ENCODE measurements at regions not wholly inside any gene's neighbourhood (a gene's known extent, or its start where the extent isn't known, plus 50 kb on each side); places are given as distances from the start of the nearest gene placed in this dataset.

- no peak overlapping the region for H3K27ac ChIP-seq
- TF ChIP-seq, protein P1, sequence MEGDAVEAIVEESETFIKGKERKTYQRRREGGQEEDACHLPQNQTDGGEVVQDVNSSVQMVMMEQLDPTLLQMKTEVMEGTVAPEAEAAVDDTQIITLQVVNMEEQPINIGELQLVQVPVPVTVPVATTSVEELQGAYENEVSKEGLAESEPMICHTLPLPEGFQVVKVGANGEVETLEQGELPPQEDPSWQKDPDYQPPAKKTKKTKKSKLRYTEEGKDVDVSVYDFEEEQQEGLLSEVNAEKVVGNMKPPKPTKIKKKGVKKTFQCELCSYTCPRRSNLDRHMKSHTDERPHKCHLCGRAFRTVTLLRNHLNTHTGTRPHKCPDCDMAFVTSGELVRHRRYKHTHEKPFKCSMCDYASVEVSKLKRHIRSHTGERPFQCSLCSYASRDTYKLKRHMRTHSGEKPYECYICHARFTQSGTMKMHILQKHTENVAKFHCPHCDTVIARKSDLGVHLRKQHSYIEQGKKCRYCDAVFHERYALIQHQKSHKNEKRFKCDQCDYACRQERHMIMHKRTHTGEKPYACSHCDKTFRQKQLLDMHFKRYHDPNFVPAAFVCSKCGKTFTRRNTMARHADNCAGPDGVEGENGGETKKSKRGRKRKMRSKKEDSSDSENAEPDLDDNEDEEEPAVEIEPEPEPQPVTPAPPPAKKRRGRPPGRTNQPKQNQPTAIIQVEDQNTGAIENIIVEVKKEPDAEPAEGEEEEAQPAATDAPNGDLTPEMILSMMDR (conservative IDR thresholded peaks at IDR 0.05), result no peak
Measured at GRCh38 chr4:83993774-83994173, 457.9 kb downstream of the GPAT3 start.

DNA sequence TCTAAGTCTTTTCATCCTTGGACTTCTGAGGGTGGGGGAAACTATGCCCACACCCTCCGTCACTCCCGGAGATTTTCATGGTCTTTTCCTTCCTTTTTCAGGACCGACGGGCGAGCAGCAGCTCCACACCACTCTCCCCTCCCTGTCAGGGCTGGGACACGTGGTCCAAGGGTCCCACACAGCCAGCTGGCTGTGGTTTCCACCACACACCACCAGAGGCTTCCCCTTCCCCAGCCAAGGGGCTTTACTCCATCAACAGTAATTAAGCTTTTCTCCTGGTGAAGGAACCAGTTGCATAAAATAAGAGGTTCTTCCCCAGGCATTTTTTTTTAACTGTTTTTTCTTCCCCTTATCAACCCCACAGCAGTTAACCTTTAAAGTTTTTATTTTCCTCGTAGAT is 453.9 kb downstream of the GPAT3 start:
- no peak overlapping the region for H3K27ac ChIP-seq
- TF ChIP-seq, protein P1 (conservative IDR thresholded peaks at IDR 0.05), result no peak

- TF ChIP-seq, protein P1 (conservative IDR thresholded peaks at IDR 0.05), result no peak
- H3K27ac ChIP-seq, result no peak overlapping the region
Measured at GRCh38 chr4:83981156-83981555, 445.2 kb downstream of the GPAT3 start.

- no peak overlapping the region for H3K27ac ChIP-seq
- TF ChIP-seq, protein P1 (conservative IDR thresholded peaks at IDR 0.05), result no peak
Measured at GRCh38 chr4:83979773-83980172, 443.9 kb downstream of the GPAT3 start.

DNA sequence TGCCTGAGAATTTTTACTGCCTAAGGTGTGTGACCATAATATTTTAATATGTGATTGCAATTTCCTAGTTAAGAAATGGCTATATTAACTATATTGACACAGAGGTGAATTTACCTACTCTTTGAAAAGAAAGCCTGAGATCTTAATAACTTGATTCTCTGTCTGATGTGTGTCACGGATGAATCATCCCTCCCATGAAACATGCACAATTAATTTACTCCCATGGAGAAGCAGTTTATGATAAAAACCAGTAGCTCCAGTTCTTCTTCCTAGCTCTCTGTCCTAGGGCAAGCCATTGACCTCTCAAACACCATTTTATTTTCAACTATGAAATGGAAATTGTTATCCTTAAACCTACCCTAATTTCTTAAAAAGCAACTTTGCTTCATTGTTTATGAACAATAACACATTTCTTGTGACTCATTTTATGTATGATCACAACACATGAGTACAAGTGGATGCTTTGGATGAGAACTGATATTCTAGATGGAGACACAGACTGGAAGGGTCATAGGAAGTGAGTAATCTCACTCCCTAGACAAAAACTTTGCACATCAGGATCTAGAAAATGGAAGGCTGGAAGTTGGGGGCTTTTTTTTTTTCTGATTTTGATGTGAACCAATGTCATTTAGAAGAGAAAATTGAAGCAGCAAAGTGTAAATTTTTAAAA is 438.3 kb downstream of the GPAT3 start:
- no peak overlapping the region for H3K27ac ChIP-seq
- TF ChIP-seq, protein P1 (conservative IDR thresholded peaks at IDR 0.05), result no peak

- H3K27ac ChIP-seq, result no peak overlapping the region
- TF ChIP-seq, protein P1 (conservative IDR thresholded peaks at IDR 0.05), result no peak
Measured at GRCh38 chr4:83964996-83965541, 429.2 kb downstream of the GPAT3 start.

DNA sequence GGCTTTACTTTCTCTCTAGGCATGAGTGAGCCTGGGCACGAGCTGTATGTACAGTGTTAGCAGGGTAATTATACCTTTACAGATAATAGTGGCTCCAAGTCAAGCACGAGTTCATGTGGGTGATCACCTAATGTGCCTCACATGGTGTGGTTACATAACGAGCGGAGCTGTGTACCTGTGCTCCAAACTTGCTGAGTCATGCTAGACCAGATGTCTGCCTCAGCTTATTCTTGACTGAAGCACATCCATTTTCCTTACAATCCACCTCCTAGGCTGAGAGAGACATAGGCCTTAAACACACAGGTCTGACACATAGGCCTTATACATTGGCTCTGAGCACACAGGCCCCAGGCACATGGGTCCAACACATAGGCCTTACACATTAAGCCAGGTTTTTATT is 426.6 kb downstream of the GPAT3 start:
- no peak overlapping the region for H3K27ac ChIP-seq
- TF ChIP-seq, protein P1 (conservative IDR thresholded peaks at IDR 0.05), result no peak
